Upper lobe of right lung (tissue), 1 donor: ENCODE measurements at regions not wholly inside any gene's neighbourhood (a gene's known extent, or its start where the extent isn't known, plus 50 kb on each side); places are given as distances from the start of the nearest gene placed in this dataset.

Experiments
- ATAC-seq: fragments of 200-7000 bp; cut with Tn5 transposase; one replicate; pipeline ENCODE4 v1.9.1; 2020; ENCODE audit warnings: mild to moderate bottlenecking, moderate library complexity
- DNase-seq: peaks from one replicate; pipeline ENCODE4 v3.0.0-alpha.2; 2020
- H3K27ac ChIP-seq: fragments of 200-600 bp; one replicate; pipeline ENCODE4 v1.8.0; 2022
- H3K27me3 ChIP-seq: fragments of 200-600 bp; one replicate; pipeline ENCODE4 v1.8.0; 2022; ENCODE audit warnings: mild to moderate bottlenecking
- H3K36me3 ChIP-seq: fragments of 200-600 bp; one replicate; pipeline ENCODE4 v1.8.0; 2022
- H3K4me1 ChIP-seq: fragments of 200-600 bp; one replicate; pipeline ENCODE4 v1.8.0; 2022
- H3K4me3 ChIP-seq: fragments of 200-600 bp; one replicate; pipeline ENCODE4 v1.8.0; 2022; ENCODE audit warnings: mild to moderate bottlenecking
- H3K9me3 ChIP-seq: fragments of 200-600 bp; one replicate; pipeline ENCODE4 v1.8.0; 2022
- intact Hi-C: fragments of 100-400 bp; cut with DNase I; formaldehyde crosslinking; loops from one replicate; pipeline ENCODE4 v1.11.0; 2022
- TF ChIP-seq, protein P1 (sequence below): fragments of 200-600 bp; IDR thresholded peaks from one replicate; pipeline ENCODE4 v1.8.0; 2022; ENCODE audit warnings: antibody characterized with exemption
- donor health status: DM: no; HTN: yes; CAD: no; lungs with severe emphysema.

GRCh38 chr22:42217752-42218280 is 52.6 kb downstream of the TCF20 start:
- DNase-seq (no peak), ATAC-seq (no peak)
- intact Hi-C loops, result no loop called here
- TF ChIP-seq, protein P1, sequence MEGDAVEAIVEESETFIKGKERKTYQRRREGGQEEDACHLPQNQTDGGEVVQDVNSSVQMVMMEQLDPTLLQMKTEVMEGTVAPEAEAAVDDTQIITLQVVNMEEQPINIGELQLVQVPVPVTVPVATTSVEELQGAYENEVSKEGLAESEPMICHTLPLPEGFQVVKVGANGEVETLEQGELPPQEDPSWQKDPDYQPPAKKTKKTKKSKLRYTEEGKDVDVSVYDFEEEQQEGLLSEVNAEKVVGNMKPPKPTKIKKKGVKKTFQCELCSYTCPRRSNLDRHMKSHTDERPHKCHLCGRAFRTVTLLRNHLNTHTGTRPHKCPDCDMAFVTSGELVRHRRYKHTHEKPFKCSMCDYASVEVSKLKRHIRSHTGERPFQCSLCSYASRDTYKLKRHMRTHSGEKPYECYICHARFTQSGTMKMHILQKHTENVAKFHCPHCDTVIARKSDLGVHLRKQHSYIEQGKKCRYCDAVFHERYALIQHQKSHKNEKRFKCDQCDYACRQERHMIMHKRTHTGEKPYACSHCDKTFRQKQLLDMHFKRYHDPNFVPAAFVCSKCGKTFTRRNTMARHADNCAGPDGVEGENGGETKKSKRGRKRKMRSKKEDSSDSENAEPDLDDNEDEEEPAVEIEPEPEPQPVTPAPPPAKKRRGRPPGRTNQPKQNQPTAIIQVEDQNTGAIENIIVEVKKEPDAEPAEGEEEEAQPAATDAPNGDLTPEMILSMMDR, result no peak
- Histone ChIP-seq H3K36me3 (peaks cover 25% of the 10 kb centered on the region), H3K4me1 (peaks cover 5% of the 10 kb centered on the region), H3K27ac (no peak overlapping the region), H3K9me3 (no peaks in the 10 kb centered on the region), H3K27me3 (no peaks in the 10 kb centered on the region), H3K4me3 (no peak overlapping the region)

GRCh38 chr22:42217019-42217751 is 53.3 kb downstream of the TCF20 start:
- TF ChIP-seq, protein P1, result no peak
- Histone ChIP-seq H3K4me1 (peaks cover 5% of the 10 kb centered on the region), H3K4me3 (no peak overlapping the region), H3K27ac (no peak overlapping the region), H3K27me3 (no peaks in the 10 kb centered on the region), H3K36me3 (peaks cover 32% of the 10 kb centered on the region), H3K9me3 (no peaks in the 10 kb centered on the region)
- DNase-seq, result no peak
- no peak for ATAC-seq
- intact Hi-C loops, result no loop called here

GRCh38 chr22:42214633-42215415 is 55.6 kb downstream of the TCF20 start:
- ATAC-seq, result no peak

GRCh38 chr22:42208362-42208761 is 62.1 kb downstream of the TCF20 start:
- intact Hi-C loops, result no loop called here

More at GRCh38 chr22:42214633-42215415, 55.6 kb downstream of the TCF20 start:
- no peak overlapping the region for H3K4me3 ChIP-seq
- peaks cover 5% of the 10 kb centered on the region for H3K4me1 ChIP-seq
- no peaks in the 10 kb centered on the region for H3K9me3 ChIP-seq
- H3K36me3 ChIP-seq, result peaks cover 51% of the 10 kb centered on the region
- TF ChIP-seq, protein P1, result no peak
- H3K27ac ChIP-seq, result no peak overlapping the region
- H3K27me3 ChIP-seq, result no peaks in the 10 kb centered on the region
- no peak for DNase-seq
- intact Hi-C loops, result no loop called here

DNA sequence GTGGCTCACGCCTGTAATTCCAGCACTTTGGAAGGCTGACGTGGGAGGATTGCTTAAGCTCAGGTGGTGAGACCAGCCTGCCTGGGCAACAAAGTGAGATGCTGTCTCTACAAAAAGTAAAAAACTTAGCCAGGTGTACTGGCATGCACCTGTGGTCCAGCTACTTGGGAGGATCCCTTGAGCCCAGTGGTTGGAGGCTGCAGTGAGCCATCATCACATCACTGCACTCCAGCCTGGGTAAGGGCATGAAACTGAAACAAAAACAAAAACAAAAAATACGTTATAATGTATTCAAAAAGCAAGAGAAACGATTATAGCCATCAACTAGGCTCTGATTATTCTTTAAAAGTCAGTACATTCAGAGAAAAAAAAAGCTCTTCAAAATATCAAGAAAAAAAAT is 62.5 kb downstream of the TCF20 start:
- ATAC-seq (no peak), DNase-seq (no peak)
- Histone ChIP-seq H3K27ac (no peak overlapping the region), H3K4me3 (no peak overlapping the region), H3K4me1 (no peaks in the 10 kb centered on the region), H3K27me3 (no peaks in the 10 kb centered on the region), H3K36me3 (peaks cover 32% of the 10 kb centered on the region), H3K9me3 (no peaks in the 10 kb centered on the region)
- TF ChIP-seq, protein P1, result no peak
- intact Hi-C loops, result no loop called here

More at GRCh38 chr22:42208362-42208761, 62.1 kb downstream of the TCF20 start:
- H3K4me1 ChIP-seq, result no peaks in the 10 kb centered on the region
- ATAC-seq, result no peak
- H3K36me3 ChIP-seq, result peaks cover 36% of the 10 kb centered on the region
- no peaks in the 10 kb centered on the region for H3K27me3 ChIP-seq
- H3K9me3 ChIP-seq, result no peaks in the 10 kb centered on the region
- TF ChIP-seq, protein P1, result no peak
- DNase-seq, result no peak
- H3K27ac ChIP-seq, result no peak overlapping the region
- H3K4me3 ChIP-seq, result no peak overlapping the region
